IMR-90 (cell line): ENCODE measurements at regions not wholly inside any gene's neighbourhood (a gene's known extent, or its start where the extent isn't known, plus 50 kb on each side); places are given as distances from the start of the nearest gene placed in this dataset.

Experiments used
- ATAC-seq: fragments of 200-7000 bp; cut with Tn5 transposase; 2 replicates; pipeline ENCODE4 v1.9.1; 2020; ENCODE audit warnings: low read depth, mild to moderate bottlenecking, moderate library complexity
- BruUV-seq: library from RNA; stranded (reverse); fragments of 400-500 nt; replicated peaks from 2 replicates; lab custom pipeline; 2021; lab: Mats Ljungman, UMichigan
- CTCF ChIA-PET: fragments of 300-600 bp; formaldehyde crosslinking; extraction: SDS; loops from one replicate; lab custom pipeline; 2021; ENCODE audit warnings: antibody characterized with exemption; lab: Yijun Ruan, JAX
- POLR2A ChIA-PET: fragments of 300-600 bp; sonication (Branson Sonifier 250); formaldehyde crosslinking; loops from one replicate; lab custom pipeline; 2022; ENCODE audit warnings: antibody characterized with exemption; ENCODE audit not compliant: unreplicated experiment; lab: Charles Lee
- DNase-seq: peaks from one replicate; pipeline ENCODE4 v3.0.0; 2013
- H2AFZ ChIP-seq: replicated peaks from 2 replicates; pipeline ENCODE3; 2013; ENCODE audit warnings: low read length, mild to moderate bottlenecking; ENCODE audit not compliant: poor library complexity
- H2AK5ac ChIP-seq: 2 replicates; pipeline ENCODE4 v1.6.1; 2013; ENCODE audit warnings: low read depth, low read length, inconsistent platforms
- H2AK9ac ChIP-seq: replicated peaks from 2 replicates; pipeline ENCODE3; 2013; ENCODE audit warnings: mild to moderate bottlenecking, low read depth, low read length, moderate library complexity; ENCODE audit not compliant: poor library complexity
- H2BK120ac ChIP-seq: 2 replicates; pipeline ENCODE4 v1.6.1; 2013; ENCODE audit warnings: low read depth, low read length, inconsistent platforms
- H2BK15ac ChIP-seq: 3 replicates; pipeline ENCODE4 v1.6.1; 2013; ENCODE audit warnings: low read depth, low read length, inconsistent platforms
- H2BK20ac ChIP-seq: 2 replicates; pipeline ENCODE4 v1.6.1; 2013; ENCODE audit warnings: low read depth, mild to moderate bottlenecking, inconsistent platforms, low read length, moderate library complexity
- H2BK5ac ChIP-seq: 2 replicates; pipeline ENCODE4 v1.6.1; 2013; ENCODE audit warnings: mild to moderate bottlenecking, low read depth, low read length, inconsistent platforms; ENCODE audit not compliant: poor library complexity, severe bottlenecking
- H3K14ac ChIP-seq: replicated peaks from 2 replicates; pipeline ENCODE4 v1.6.1; 2013; ENCODE audit warnings: low read depth, low read length, inconsistent platforms
- H3K18ac ChIP-seq: 2 replicates; pipeline ENCODE4 v1.6.1; 2013; ENCODE audit warnings: low read depth, low read length, control low read depth
- H3K23ac ChIP-seq: 2 replicates; pipeline ENCODE4 v1.6.1; 2013; ENCODE audit warnings: low read depth, low read length, inconsistent platforms
- H3K27ac ChIP-seq: 2 replicates; pipeline ENCODE4 v1.5.1; 2013; ENCODE audit warnings: mild to moderate bottlenecking, control low read depth, low read length; ENCODE audit not compliant: insufficient read depth
- H3K27me3 ChIP-seq: 2 replicates; pipeline ENCODE4 v1.6.1; 2013; ENCODE audit warnings: low read length; ENCODE audit not compliant: control insufficient read depth, insufficient read depth
- H3K36me3 ChIP-seq: 2 replicates; pipeline ENCODE4 v1.6.1; 2013; ENCODE audit warnings: low read length, mixed read lengths; ENCODE audit not compliant: control insufficient read depth, insufficient read depth
- H3K4ac ChIP-seq: 2 replicates; pipeline ENCODE4 v1.6.1; 2013; ENCODE audit warnings: low read depth, low read length, inconsistent platforms
- H3K4me1 ChIP-seq: 2 replicates; pipeline ENCODE4 v1.6.1; 2013; ENCODE audit warnings: low read length, mixed read lengths; ENCODE audit not compliant: control insufficient read depth, insufficient read depth
- H3K4me2 ChIP-seq: 2 replicates; pipeline ENCODE4 v1.6.1; 2013; ENCODE audit warnings: low read depth, mild to moderate bottlenecking, control low read depth, low read length, moderate library complexity
- H3K4me3 ChIP-seq: 2 replicates; pipeline ENCODE4 v1.5.1; 2013; ENCODE audit warnings: low read depth, mild to moderate bottlenecking, control low read depth, low read length, moderate library complexity; ENCODE audit not compliant: insufficient read depth
- H3K56ac ChIP-seq: 2 replicates; pipeline ENCODE4 v1.6.1; 2013; ENCODE audit warnings: low read length, inconsistent platforms; ENCODE audit not compliant: insufficient read depth; ENCODE audit errors: extremely low read depth
- H3K79me1 ChIP-seq, 2 experiments: 2 replicates each; pipeline ENCODE4 v1.6.1; 2013; ENCODE audit warnings: low read length in 2 of 2, inconsistent platforms in 1 of 2, low read depth in 1 of 2
- H3K9ac ChIP-seq: 2 replicates; pipeline ENCODE4 v1.6.1; 2013; ENCODE audit warnings: low read depth, low read length, control low read depth
- H3K9me1 ChIP-seq: 2 replicates; pipeline ENCODE4 v1.6.1; 2013; ENCODE audit warnings: low read length, inconsistent platforms; ENCODE audit not compliant: insufficient read depth
- H3K9me3 ChIP-seq: 2 replicates; pipeline ENCODE4 v1.6.1; 2013; ENCODE audit warnings: low read length; ENCODE audit not compliant: control insufficient read depth, insufficient read depth
- H4K20me1 ChIP-seq: 2 replicates; pipeline ENCODE4 v1.6.1; 2013; ENCODE audit warnings: low read length, inconsistent platforms; ENCODE audit not compliant: insufficient read depth
- H4K5ac ChIP-seq: 2 replicates; pipeline ENCODE4 v1.6.1; 2013; ENCODE audit warnings: mild to moderate bottlenecking, low read depth, low read length, control low read depth
- H4K8ac ChIP-seq, 2 experiments: 2 replicates each; pipeline ENCODE4 v1.6.1; 2013; ENCODE audit warnings: low read depth in 2 of 2, low read length in 2 of 2, control low read depth in 1 of 2, inconsistent platforms in 1 of 2
- H4K91ac ChIP-seq: 2 replicates; pipeline ENCODE4 v1.6.1; 2013; ENCODE audit warnings: low read depth, low read length, inconsistent platforms; ENCODE audit not compliant: insufficient read depth
- BHLHE40 ChIP-seq: fragments of 150-350 bp; IDR thresholded peaks from 2 replicates; pipeline ENCODE4 v1.6.1; 2016; ENCODE audit warnings: mild to moderate bottlenecking, low read depth, low read length
- CTCF ChIP-seq: conservative IDR thresholded peaks from 2 replicates; pipeline ENCODE4 v1.5.1; 2012; ENCODE audit warnings: mild to moderate bottlenecking, low read depth, low read length, improper control_type of control experiment
- ELK1 ChIP-seq: fragments of 150-350 bp; IDR thresholded peaks from 2 replicates; pipeline ENCODE4 v1.6.1; 2016; ENCODE audit warnings: low read depth, mild to moderate bottlenecking, low read length, moderate library complexity, borderline replicate concordance
- FOS ChIP-seq: fragments of 150-350 bp; IDR thresholded peaks from 2 replicates; pipeline ENCODE4 v1.6.1; 2016; ENCODE audit warnings: low read depth, low read length
- MAFK ChIP-seq: IDR thresholded peaks from 2 replicates; pipeline ENCODE4 v1.6.1; 2012; ENCODE audit warnings: low read depth, low read length, improper control_type of control experiment
- RCOR1 ChIP-seq: IDR thresholded peaks from 2 replicates; pipeline ENCODE4 v1.6.1; 2012; ENCODE audit warnings: mild to moderate bottlenecking, low read length, improper control_type of control experiment; ENCODE audit not compliant: insufficient replicate concordance
- RFX5 ChIP-seq: IDR thresholded peaks from 2 replicates; pipeline ENCODE4 v1.8.0; 2012; ENCODE audit warnings: low read depth, mild to moderate bottlenecking, low read length, moderate library complexity
- SMC3 ChIP-seq: fragments of 150-350 bp; IDR thresholded peaks from 2 replicates; pipeline ENCODE4 v1.6.1; 2016; ENCODE audit warnings: low read depth, mild to moderate bottlenecking, antibody characterized with exemption, low read length, moderate library complexity
- USF2 ChIP-seq: fragments of 150-350 bp; IDR thresholded peaks from 2 replicates; pipeline ENCODE4 v1.6.1; 2017; ENCODE audit warnings: mild to moderate bottlenecking, antibody characterized with exemption, low read length, low read depth
- WGBS, 2 experiments: methylation state at CpG; one replicate each; pipeline versions ENCODE4 v1.1.5 to v1.1.7; 2013; ENCODE audit warnings: missing lambda C conversion rate in 2 of 2; ENCODE audit not compliant: insufficient read length in 1 of 2; ENCODE audit errors: extremely low coverage in 2 of 2; 5-methylcytosine and 5-hydroxymethylcytosine counted together
- dilution Hi-C: fragments of 300-500 bp; cut with HindIII; formaldehyde crosslinking; loops from one replicate; pipeline ENCODE4 v1.14.3; 2018; ENCODE audit warnings: low sequenced_read_pairs; ENCODE audit not compliant: unreplicated experiment
- in situ Hi-C: fragments of 300-500 bp; cut with MboI; formaldehyde crosslinking; loops from 3 replicates; pipeline ENCODE4 v1.14.3; 2019; ENCODE audit warnings: low sequenced_read_pairs, inconsistent platforms, mixed read lengths
- intact Hi-C: fragments of 100-400 bp; cut with micrococcal nuclease; formaldehyde crosslinking; loops from 2 replicates; pipeline ENCODE4 v1.10.0; 2022

GRCh38 chr6:21514288-21514687, 79.3 kb upstream of the SOX4 start:
- dilution Hi-C loops = no loop called here
- H3K9me1 ChIP-seq = no peaks in the 10 kb centered on the region
- no peak for ATAC-seq
- no peaks in the 10 kb centered on the region for H3K4me1 ChIP-seq
- no peak overlapping the region for H2BK15ac ChIP-seq
- H2AK5ac ChIP-seq = no peak overlapping the region
- H3K4me2 ChIP-seq = no peak overlapping the region
- no peaks in the 10 kb centered on the region for H3K9me3 ChIP-seq
- H2BK20ac ChIP-seq = no peak overlapping the region
- no peaks in the 10 kb centered on the region for H3K27me3 ChIP-seq
- no peak overlapping the region for H2BK5ac ChIP-seq
- H3K23ac ChIP-seq = no peak overlapping the region
- no peaks in the 10 kb centered on the region for H3K36me3 ChIP-seq
- no peaks in the 10 kb centered on the region for H3K79me1 ChIP-seq
- BruUV-seq = no TSS peak
- no peak overlapping the region for H3K4me3 ChIP-seq
- no peak overlapping the region for H3K18ac ChIP-seq
- in situ Hi-C loops = no loop called here
- no peak overlapping the region for H3K56ac ChIP-seq
- no peak overlapping the region for H2BK120ac ChIP-seq
- ChIA-PET POLR2A (no interaction called here), CTCF (no interaction called here)
- H3K27ac ChIP-seq = no peak overlapping the region
- DNase-seq = no peak
- no peak overlapping the region for H4K8ac ChIP-seq
- no peak overlapping the region for H2AFZ ChIP-seq
- H4K20me1 ChIP-seq = no peaks in the 10 kb centered on the region
- no peak overlapping the region for H3K4ac ChIP-seq
- H4K91ac ChIP-seq = no peak overlapping the region
- intact Hi-C loops = no loop called here
- H3K9ac ChIP-seq = no peak overlapping the region
- no peak overlapping the region for H4K5ac ChIP-seq
- H3K14ac ChIP-seq = no peak overlapping the region
- TF ChIP-seq SMC3 = no peak
- TF ChIP-seq FOS = no peak
- TF ChIP-seq ELK1 = no peak
- TF ChIP-seq RFX5 = no peak
- no peak for TF ChIP-seq CTCF
- no peak for TF ChIP-seq BHLHE40
- no peak for TF ChIP-seq USF2
- TF ChIP-seq MAFK = no peak
- TF ChIP-seq RCOR1 = no peak
- WGBS, 2 experiments = no CpG with 5 or more reads among the region's 4 CpGs
- no peak overlapping the region for H2AK9ac ChIP-seq
